CD4-positive, alpha-beta memory T cell (primary cell): ENCODE measurements at regions not wholly inside any gene's neighbourhood (a gene's known extent, or its start where the extent isn't known, plus 50 kb on each side); places are given as distances from the start of the nearest gene placed in this dataset.

Source experiments
- CTCF ChIA-PET: fragments of 350-600 bp; sonication (Branson Sonifier 250); formaldehyde crosslinking; loops from one replicate; lab custom pipeline; 2021; ENCODE audit warnings: inconsistent platforms; ENCODE audit not compliant: partially characterized antibody; lab: Charles Lee
- POLR2A ChIA-PET: fragments of 350-600 bp; sonication (Branson Sonifier 250); formaldehyde crosslinking; loops from one replicate; lab custom pipeline; 2021; ENCODE audit not compliant: partially characterized antibody; lab: Charles Lee
- DNase-seq, 5 donors: peaks; one replicate each; pipeline versions ENCODE4 v3.0.0 to v3.0.0-alpha.2; 2020 to 2022; ENCODE audit warnings: mixed read lengths in 1 of 5
- H3K27ac ChIP-seq: one replicate; pipeline ENCODE4 v1.7.0; 2013; ENCODE audit warnings: low read depth, low read length
- H3K27me3 ChIP-seq: 2 replicates; pipeline ENCODE4 v1.7.0; 2013; ENCODE audit warnings: mild to moderate bottlenecking, low read length, moderate library complexity; ENCODE audit not compliant: insufficient read depth
- H3K36me3 ChIP-seq: 2 replicates; pipeline ENCODE4 v1.7.0; 2013; ENCODE audit warnings: mild to moderate bottlenecking, low read length, moderate library complexity; ENCODE audit not compliant: insufficient read depth
- H3K4me1 ChIP-seq: 2 replicates; pipeline ENCODE4 v1.7.0; 2013; ENCODE audit warnings: mild to moderate bottlenecking, low read length, moderate library complexity; ENCODE audit not compliant: insufficient read depth
- H3K4me3 ChIP-seq, 2 donors: one replicate each; pipeline ENCODE4 v1.7.0; 2013; ENCODE audit warnings: low read length in 2 of 2, mild to moderate bottlenecking in 1 of 2
- H3K9me3 ChIP-seq, 2 donors: one replicate each; pipeline ENCODE4 v1.7.0; 2013; ENCODE audit warnings: low read length in 2 of 2, control low read depth in 1 of 2; ENCODE audit not compliant: control insufficient read depth in 1 of 2
- H3K27ac Mint-ChIP-seq, 7 donors: one replicate each; pipeline ENCODE4 v1.8.0; 2020 to 2021; ENCODE audit warnings: mixed read lengths in 7 of 7, mild to moderate bottlenecking in 6 of 7, inconsistent platforms in 3 of 7, moderate library complexity in 3 of 7
- H3K27me3 Mint-ChIP-seq, 2 donors: one replicate each; pipeline ENCODE4 v1.8.0; 2020 to 2021; ENCODE audit warnings: mixed read lengths in 2 of 2
- H3K36me3 Mint-ChIP-seq, 2 donors: one replicate each; pipeline ENCODE4 v1.8.0; 2020 to 2021; ENCODE audit warnings: mixed read lengths in 2 of 2, inconsistent platforms in 1 of 2, mild to moderate bottlenecking in 1 of 2
- H3K4me1 Mint-ChIP-seq, 4 donors: one replicate each; pipeline ENCODE4 v1.8.0; 2020 to 2021; ENCODE audit warnings: mixed read lengths in 4 of 4, mild to moderate bottlenecking in 1 of 4
- H3K4me3 Mint-ChIP-seq, 8 donors: one replicate each; pipeline ENCODE4 v1.8.0; 2020 to 2021; ENCODE audit warnings: mixed read lengths in 8 of 8, mild to moderate bottlenecking in 7 of 8, moderate library complexity in 6 of 8, inconsistent platforms in 3 of 8
- H3K9me3 Mint-ChIP-seq, 8 donors: one replicate each; pipeline ENCODE4 v1.8.0; 2020 to 2021; ENCODE audit warnings: mixed read lengths in 8 of 8, mild to moderate bottlenecking in 5 of 8, inconsistent platforms in 3 of 8, moderate library complexity in 1 of 8
- intact Hi-C: fragments of 100-400 bp; cut with micrococcal nuclease; formaldehyde crosslinking; loops from one replicate; pipeline ENCODE4 v1.15.1; 2023

GRCh38 chr2:67217398-67217797, 179.7 kb upstream of the ETAA1 start:
- Histone ChIP-seq H3K4me1 (no peaks in the 10 kb centered on the region), H3K27ac (no peak overlapping the region), H3K36me3 (no peaks in the 10 kb centered on the region), H3K9me3 (no peaks in the 10 kb centered on the region), H3K27me3 (no peaks in the 10 kb centered on the region), H3K4me3 (no peak overlapping the region)
- Mint-ChIP-seq H3K27me3 (no peaks in the 10 kb centered on the region), H3K4me1 (no peaks in the 10 kb centered on the region), H3K36me3 (no peaks in the 10 kb centered on the region), H3K27ac (no peak overlapping the region), H3K4me3 (no peak overlapping the region), H3K9me3 (peaks cover 0 to 20% (median 5%) of the 10 kb centered on the region in 8 donors)
- intact Hi-C loops = no loop called here
- POLR2A ChIA-PET = no interaction called here
- DNase-seq = no peak
- CTCF ChIA-PET = no interaction called here

GRCh38 chr2:67218056-67218455, 179.1 kb upstream of the ETAA1 start:
- H3K27me3 Mint-ChIP-seq = no peaks in the 10 kb centered on the region
- H3K4me1 ChIP-seq = no peaks in the 10 kb centered on the region
- H3K27ac ChIP-seq = no peak overlapping the region
- DNase-seq = no peak
- H3K36me3 ChIP-seq = no peaks in the 10 kb centered on the region
- POLR2A ChIA-PET = no interaction called here
- no peaks in the 10 kb centered on the region for H3K4me1 Mint-ChIP-seq
- H3K9me3 Mint-ChIP-seq = peaks cover 0 to 20% (median 5%) of the 10 kb centered on the region in 8 donors
- H3K27ac Mint-ChIP-seq = no peak overlapping the region
- no peaks in the 10 kb centered on the region for H3K36me3 Mint-ChIP-seq
- no peak overlapping the region for H3K4me3 ChIP-seq
- intact Hi-C loops = no loop called here
- no peaks in the 10 kb centered on the region for H3K9me3 ChIP-seq
- CTCF ChIA-PET = no interaction called here
- H3K4me3 Mint-ChIP-seq = no peak overlapping the region
- H3K27me3 ChIP-seq = no peaks in the 10 kb centered on the region

- Histone ChIP-seq H3K9me3 (no peaks in the 10 kb centered on the region), H3K36me3 (no peaks in the 10 kb centered on the region), H3K27me3 (no peaks in the 10 kb centered on the region), H3K4me1 (no peaks in the 10 kb centered on the region), H3K4me3 (no peak overlapping the region), H3K27ac (no peak overlapping the region)
- Mint-ChIP-seq H3K27me3 (no peaks in the 10 kb centered on the region), H3K27ac (no peak overlapping the region), H3K36me3 (no peaks in the 10 kb centered on the region), H3K4me3 (no peak overlapping the region), H3K9me3 (peaks cover 0 to 20% (median 5%) of the 10 kb centered on the region in 8 donors), H3K4me1 (no peaks in the 10 kb centered on the region)
- no peak for DNase-seq
- POLR2A ChIA-PET = no interaction called here
- CTCF ChIA-PET = no interaction called here
- intact Hi-C loops = no loop called here
Observed at GRCh38 chr2:67219651-67220050, 177.5 kb upstream of the ETAA1 start.

- Histone ChIP-seq H3K9me3 (no peaks in the 10 kb centered on the region), H3K4me1 (no peaks in the 10 kb centered on the region), H3K27me3 (no peaks in the 10 kb centered on the region), H3K27ac (no peak overlapping the region), H3K36me3 (no peaks in the 10 kb centered on the region), H3K4me3 (no peak overlapping the region)
- no peaks in the 10 kb centered on the region for H3K27me3 Mint-ChIP-seq
- H3K4me3 Mint-ChIP-seq = no peak overlapping the region
- peaks cover 0 to 13% (median 4%) of the 10 kb centered on the region in 8 donors for H3K9me3 Mint-ChIP-seq
- DNase-seq = no peak
- intact Hi-C loops = no loop called here
- H3K27ac Mint-ChIP-seq = no peak overlapping the region
- ChIA-PET CTCF (no interaction called here), POLR2A (no interaction called here)
- no peaks in the 10 kb centered on the region for H3K4me1 Mint-ChIP-seq
- no peaks in the 10 kb centered on the region for H3K36me3 Mint-ChIP-seq
Observed at GRCh38 chr2:67221266-67221665, 175.9 kb upstream of the ETAA1 start.

- H3K27me3 ChIP-seq = no peaks in the 10 kb centered on the region
- intact Hi-C loops = no loop called here
- Mint-ChIP-seq H3K27ac (no peak overlapping the region), H3K9me3 (peaks cover 0 to 2% (median 0%) of the 10 kb centered on the region in 8 donors), H3K4me3 (no peak overlapping the region), H3K36me3 (no peaks in the 10 kb centered on the region), H3K27me3 (no peaks in the 10 kb centered on the region), H3K4me1 (no peaks in the 10 kb centered on the region)
- ChIA-PET POLR2A (no interaction called here), CTCF (no interaction called here)
- no peak for DNase-seq
- no peak overlapping the region for H3K4me3 ChIP-seq
- no peaks in the 10 kb centered on the region for H3K9me3 ChIP-seq
- no peaks in the 10 kb centered on the region for H3K36me3 ChIP-seq
- H3K4me1 ChIP-seq = no peaks in the 10 kb centered on the region
- H3K27ac ChIP-seq = no peak overlapping the region
Observed at GRCh38 chr2:67225287-67225973, 171.7 kb upstream of the ETAA1 start.

GRCh38 chr2:67229706-67230105, 167.4 kb upstream of the ETAA1 start:
- Histone ChIP-seq H3K4me3 (no peak overlapping the region), H3K9me3 (no peaks in the 10 kb centered on the region), H3K4me1 (no peaks in the 10 kb centered on the region), H3K36me3 (no peaks in the 10 kb centered on the region), H3K27ac (no peak overlapping the region), H3K27me3 (no peaks in the 10 kb centered on the region)
- Mint-ChIP-seq H3K36me3 (no peaks in the 10 kb centered on the region), H3K27me3 (peaks cover 0 to under 1% of the 10 kb centered on the region in 2 donors), H3K4me1 (no peaks in the 10 kb centered on the region), H3K4me3 (no peak overlapping the region), H3K9me3 (peaks cover 0 to 3% (median 0%) of the 10 kb centered on the region in 8 donors), H3K27ac (no peak overlapping the region)
- ChIA-PET POLR2A (no interaction called here), CTCF (no interaction called here)
- no peak for DNase-seq
- intact Hi-C loops = no loop called here

GRCh38 chr2:67232936-67233335, 164.2 kb upstream of the ETAA1 start:
- Histone ChIP-seq H3K4me1 (no peaks in the 10 kb centered on the region), H3K4me3 (no peak overlapping the region), H3K27ac (no peak overlapping the region), H3K9me3 (no peaks in the 10 kb centered on the region), H3K36me3 (no peaks in the 10 kb centered on the region), H3K27me3 (no peaks in the 10 kb centered on the region)
- no peak for DNase-seq
- intact Hi-C loops = no loop called here
- Mint-ChIP-seq H3K27me3 (peaks cover 0 to 1% of the 10 kb centered on the region in 2 donors), H3K9me3 (peaks cover 0 to 5% (median 0%) of the 10 kb centered on the region in 8 donors), H3K27ac (no peak overlapping the region), H3K36me3 (no peaks in the 10 kb centered on the region), H3K4me3 (no peak overlapping the region), H3K4me1 (no peaks in the 10 kb centered on the region)
- ChIA-PET POLR2A (no interaction called here), CTCF (no interaction called here)
